ENCODE measurements at regions not wholly inside any gene's neighbourhood (a gene's known extent, or its start where the extent isn't known, plus 50 kb on each side); places are given as distances from the start of the nearest gene placed in this dataset.

- no peak for TF ChIP-seq CTCF (conservative IDR thresholded peaks at IDR 0.05; ENCODE audit: low read length)
- TF ChIP-seq EZH2phosphoT487 (IDR thresholded peaks at IDR 0.05; ENCODE audit: borderline replicate concordance) = no peak
Observed at GRCh38 chr1:104295511-104295910, 545.8 kb downstream of the AMY1C start.
